ENCODE measurements at regions not wholly inside any gene's neighbourhood (a gene's known extent, or its start where the extent isn't known, plus 50 kb on each side); places are given as distances from the start of the nearest gene placed in this dataset.

DNA sequence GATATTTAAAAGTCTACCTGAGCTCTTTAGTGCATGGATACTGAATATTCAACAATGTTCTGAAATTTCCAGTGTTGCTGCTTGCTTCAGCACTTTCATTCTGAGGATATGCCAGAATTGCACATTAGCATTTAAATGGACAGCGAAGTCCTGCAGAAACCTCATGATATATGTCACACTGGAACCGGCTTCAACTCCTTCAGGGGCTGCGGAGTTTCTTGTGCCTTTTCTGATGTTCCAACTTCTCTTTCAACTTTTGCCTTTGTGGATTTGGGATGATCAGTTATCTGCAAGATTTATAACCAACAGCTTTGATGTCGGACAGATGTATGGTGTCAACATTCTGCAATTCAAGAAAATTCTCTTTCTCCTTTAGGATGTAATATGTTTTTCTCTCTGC, 142.5 kb upstream of the LMNTD1 start:
- H3K9ac ChIP-seq (ENCODE audit: low read depth in 1 of 2, low read length in 2 of 2): no peak overlapping the region
- no peak overlapping the region for H3K4me3 ChIP-seq (ENCODE audit: low read depth in 1 of 3, low read length in 3 of 3)
- WGBS: 87% methylated on average over 4 of the region's 4 CpGs
- DNase-seq (ENCODE audit: low spot score): no peak
- H3K9me3 ChIP-seq (ENCODE audit: control insufficient read depth in 4 of 4, low read length in 3 of 4): peaks cover 0 to 1% (median 0%) of the 10 kb centered on the region in 4 donors
- H3K27ac ChIP-seq (ENCODE audit: low read depth in 1 of 2, low read length in 2 of 2): no peak overlapping the region
- H3K27me3 ChIP-seq (ENCODE audit: control insufficient read depth in 4 of 4, insufficient read depth in 4 of 4, low read length in 3 of 4): peaks cover 0 to 3% (median 0%) of the 10 kb centered on the region in 4 donors
- TF ChIP-seq JUND (IDR thresholded peaks at IDR 0.05) (no peak), NR2F2 (IDR thresholded peaks at IDR 0.05) (no peak), RAD21 (IDR thresholded peaks at IDR 0.05) (no peak), FOXA2 (IDR thresholded peaks at IDR 0.05) (no peak), GABPA (IDR thresholded peaks at IDR 0.05 in 1 of 2, conservative IDR thresholded peaks at IDR 0.05 in 1 of 2) (no peak)
- TF ChIP-seq, protein P1, sequence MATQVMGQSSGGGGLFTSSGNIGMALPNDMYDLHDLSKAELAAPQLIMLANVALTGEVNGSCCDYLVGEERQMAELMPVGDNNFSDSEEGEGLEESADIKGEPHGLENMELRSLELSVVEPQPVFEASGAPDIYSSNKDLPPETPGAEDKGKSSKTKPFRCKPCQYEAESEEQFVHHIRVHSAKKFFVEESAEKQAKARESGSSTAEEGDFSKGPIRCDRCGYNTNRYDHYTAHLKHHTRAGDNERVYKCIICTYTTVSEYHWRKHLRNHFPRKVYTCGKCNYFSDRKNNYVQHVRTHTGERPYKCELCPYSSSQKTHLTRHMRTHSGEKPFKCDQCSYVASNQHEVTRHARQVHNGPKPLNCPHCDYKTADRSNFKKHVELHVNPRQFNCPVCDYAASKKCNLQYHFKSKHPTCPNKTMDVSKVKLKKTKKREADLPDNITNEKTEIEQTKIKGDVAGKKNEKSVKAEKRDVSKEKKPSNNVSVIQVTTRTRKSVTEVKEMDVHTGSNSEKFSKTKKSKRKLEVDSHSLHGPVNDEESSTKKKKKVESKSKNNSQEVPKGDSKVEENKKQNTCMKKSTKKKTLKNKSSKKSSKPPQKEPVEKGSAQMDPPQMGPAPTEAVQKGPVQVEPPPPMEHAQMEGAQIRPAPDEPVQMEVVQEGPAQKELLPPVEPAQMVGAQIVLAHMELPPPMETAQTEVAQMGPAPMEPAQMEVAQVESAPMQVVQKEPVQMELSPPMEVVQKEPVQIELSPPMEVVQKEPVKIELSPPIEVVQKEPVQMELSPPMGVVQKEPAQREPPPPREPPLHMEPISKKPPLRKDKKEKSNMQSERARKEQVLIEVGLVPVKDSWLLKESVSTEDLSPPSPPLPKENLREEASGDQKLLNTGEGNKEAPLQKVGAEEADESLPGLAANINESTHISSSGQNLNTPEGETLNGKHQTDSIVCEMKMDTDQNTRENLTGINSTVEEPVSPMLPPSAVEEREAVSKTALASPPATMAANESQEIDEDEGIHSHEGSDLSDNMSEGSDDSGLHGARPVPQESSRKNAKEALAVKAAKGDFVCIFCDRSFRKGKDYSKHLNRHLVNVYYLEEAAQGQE (IDR thresholded peaks at IDR 0.05): no peak
- H3K4me1 ChIP-seq (ENCODE audit: control insufficient read depth in 4 of 4, insufficient read depth in 4 of 4, low read length in 3 of 4): no peaks in the 10 kb centered on the region
- no peaks in the 10 kb centered on the region for H3K36me3 ChIP-seq (ENCODE audit: control insufficient read depth in 4 of 4, insufficient read depth in 3 of 4, low read depth in 1 of 4, low read length in 3 of 4)

DNA sequence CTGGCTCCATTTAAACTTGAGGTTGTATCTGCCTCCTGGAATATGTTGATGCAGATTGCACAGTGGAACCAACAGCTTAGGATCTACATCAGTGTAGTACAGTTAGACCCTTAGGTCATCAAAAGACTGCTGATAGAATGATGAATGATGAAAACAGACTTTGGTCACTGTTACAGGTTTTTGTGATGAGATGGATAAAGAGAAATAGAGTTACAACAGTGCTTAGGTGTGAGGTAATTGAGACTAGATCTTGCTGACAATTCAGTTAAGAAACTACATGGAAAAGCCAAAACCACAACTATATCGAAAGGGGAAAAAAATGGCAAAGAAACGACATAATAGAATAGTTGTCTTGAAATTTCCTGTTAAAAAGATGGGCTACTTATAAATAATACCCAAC, 145.7 kb upstream of the LMNTD1 start:
- peaks cover 0 to 1% (median 0%) of the 10 kb centered on the region in 4 donors for H3K9me3 ChIP-seq (ENCODE audit: control insufficient read depth in 4 of 4, low read length in 3 of 4)
- H3K36me3 ChIP-seq (ENCODE audit: control insufficient read depth in 4 of 4, insufficient read depth in 3 of 4, low read depth in 1 of 4, low read length in 3 of 4): no peaks in the 10 kb centered on the region
- DNase-seq (ENCODE audit: low spot score): no peak
- H3K27me3 ChIP-seq (ENCODE audit: control insufficient read depth in 4 of 4, insufficient read depth in 4 of 4, low read length in 3 of 4): peaks cover 0 to 3% (median 0%) of the 10 kb centered on the region in 4 donors
- no peaks in the 10 kb centered on the region for H3K4me1 ChIP-seq (ENCODE audit: control insufficient read depth in 4 of 4, insufficient read depth in 4 of 4, low read length in 3 of 4)
- no peak for TF ChIP-seq SP1 (IDR thresholded peaks at IDR 0.05)
- TF ChIP-seq, protein P2, sequence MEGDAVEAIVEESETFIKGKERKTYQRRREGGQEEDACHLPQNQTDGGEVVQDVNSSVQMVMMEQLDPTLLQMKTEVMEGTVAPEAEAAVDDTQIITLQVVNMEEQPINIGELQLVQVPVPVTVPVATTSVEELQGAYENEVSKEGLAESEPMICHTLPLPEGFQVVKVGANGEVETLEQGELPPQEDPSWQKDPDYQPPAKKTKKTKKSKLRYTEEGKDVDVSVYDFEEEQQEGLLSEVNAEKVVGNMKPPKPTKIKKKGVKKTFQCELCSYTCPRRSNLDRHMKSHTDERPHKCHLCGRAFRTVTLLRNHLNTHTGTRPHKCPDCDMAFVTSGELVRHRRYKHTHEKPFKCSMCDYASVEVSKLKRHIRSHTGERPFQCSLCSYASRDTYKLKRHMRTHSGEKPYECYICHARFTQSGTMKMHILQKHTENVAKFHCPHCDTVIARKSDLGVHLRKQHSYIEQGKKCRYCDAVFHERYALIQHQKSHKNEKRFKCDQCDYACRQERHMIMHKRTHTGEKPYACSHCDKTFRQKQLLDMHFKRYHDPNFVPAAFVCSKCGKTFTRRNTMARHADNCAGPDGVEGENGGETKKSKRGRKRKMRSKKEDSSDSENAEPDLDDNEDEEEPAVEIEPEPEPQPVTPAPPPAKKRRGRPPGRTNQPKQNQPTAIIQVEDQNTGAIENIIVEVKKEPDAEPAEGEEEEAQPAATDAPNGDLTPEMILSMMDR (IDR thresholded peaks at IDR 0.05; ENCODE audit: low read depth, low read length, missing input control): no peak
- no peak for TF ChIP-seq FOXA1 (IDR thresholded peaks at IDR 0.05)
- TF ChIP-seq FOXA2 (IDR thresholded peaks at IDR 0.05): no peak
- no peak for TF ChIP-seq YY1 (IDR thresholded peaks at IDR 0.05)
- TF ChIP-seq TAF1 (conservative IDR thresholded peaks at IDR 0.05): no peak
- no peak for TF ChIP-seq RAD21 (IDR thresholded peaks at IDR 0.05)
- TF ChIP-seq NR2F2 (IDR thresholded peaks at IDR 0.05): no peak
- no peak for TF ChIP-seq MAX (IDR thresholded peaks at IDR 0.05)
- no peak for TF ChIP-seq EGR1 (IDR thresholded peaks at IDR 0.05; ENCODE audit: low read depth in 2 of 2)
- TF ChIP-seq RXRA (IDR thresholded peaks at IDR 0.05): no peak
- TF ChIP-seq, protein P3, sequence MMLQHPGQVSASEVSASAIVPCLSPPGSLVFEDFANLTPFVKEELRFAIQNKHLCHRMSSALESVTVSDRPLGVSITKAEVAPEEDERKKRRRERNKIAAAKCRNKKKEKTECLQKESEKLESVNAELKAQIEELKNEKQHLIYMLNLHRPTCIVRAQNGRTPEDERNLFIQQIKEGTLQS (IDR thresholded peaks at IDR 0.05): no peak
- TF ChIP-seq, protein P1 (IDR thresholded peaks at IDR 0.05): no peak
- no peak for TF ChIP-seq HNF4G (IDR thresholded peaks at IDR 0.05)
- no peak for TF ChIP-seq JUND (IDR thresholded peaks at IDR 0.05)
- no peak for TF ChIP-seq GABPA (IDR thresholded peaks at IDR 0.05 in 1 of 2, conservative IDR thresholded peaks at IDR 0.05 in 1 of 2)
- TF ChIP-seq ZBTB33 (IDR thresholded peaks at IDR 0.05): no peak
- TF ChIP-seq HNF4A (conservative IDR thresholded peaks at IDR 0.05): no peak
- H3K9ac ChIP-seq (ENCODE audit: low read depth in 1 of 2, low read length in 2 of 2): no peak overlapping the region
- 80% methylated on average over 2 of the region's 2 CpGs for WGBS
- no peak overlapping the region for H3K4me3 ChIP-seq (ENCODE audit: low read depth in 1 of 3, low read length in 3 of 3)
- H3K27ac ChIP-seq (ENCODE audit: low read depth in 1 of 2, low read length in 2 of 2): no peak overlapping the region

Data from liver (tissue), 8 donors.